Vagina (tissue), 2 donors: ENCODE measurements at regions not wholly inside any gene's neighbourhood (a gene's known extent, or its start where the extent isn't known, plus 50 kb on each side); places are given as distances from the start of the nearest gene placed in this dataset.

Source experiments
- DNase-seq, 2 donors: peaks; one replicate each; pipeline ENCODE4 v3.0.0-alpha.2; 2017; ENCODE audit errors: extremely low spot score in 2 of 2
- H3K27ac ChIP-seq: fragments of 200-600 bp; sonication (generic); one replicate; pipeline ENCODE4 v1.5.1; 2019
- H3K27me3 ChIP-seq: fragments of 200-600 bp; sonication (generic); one replicate; pipeline ENCODE4 v1.5.1; 2019
- H3K36me3 ChIP-seq, 2 donors: fragments of 200-600 bp; sonication (generic); one replicate each; pipeline ENCODE4 v1.5.1; 2017 to 2019
- H3K4me1 ChIP-seq: fragments of 200-600 bp; sonication (generic); one replicate; pipeline ENCODE4 v1.5.1; 2019
- H3K4me3 ChIP-seq, 2 donors: fragments of 200-600 bp; sonication (generic); 1 replicate in 1 of 2; 2 replicates in 1 of 2; pipeline ENCODE4 v1.5.1; 2016 to 2019
- H3K9me3 ChIP-seq: fragments of 200-600 bp; sonication (generic); one replicate; pipeline ENCODE4 v1.5.1; 2019
- POLR2A ChIP-seq, 2 donors: fragments of 450-650 bp; IDR thresholded peaks; one replicate each; pipeline ENCODE4 v1.6.1; 2017; ENCODE audit warnings: antibody characterized with exemption in 2 of 2, mild to moderate bottlenecking in 2 of 2, moderate library complexity in 2 of 2
- POLR2AphosphoS5 ChIP-seq, 2 donors: sonication (generic); formaldehyde crosslinking; IDR thresholded peaks; one replicate each; pipeline ENCODE4 v1.9.0; 2017; ENCODE audit warnings: antibody characterized with exemption in 2 of 2, mild to moderate bottlenecking in 2 of 2, low read depth in 1 of 2; ENCODE audit not compliant: insufficient read depth in 1 of 2
- intact Hi-C: fragments of 100-400 bp; cut with DNase I; formaldehyde crosslinking; loops from one replicate; pipeline ENCODE4 v1.15.1; 2023
- TF ChIP-seq, protein P1 (sequence below), 3 experiments: fragments of 450-650 bp in 2 of 3; fragments of 200-600 bp in 1 of 3; sonication (generic) in 1 of 3; IDR thresholded peaks; one replicate each; pipeline ENCODE4 v1.5.1; 2017 to 2019; ENCODE audit warnings: antibody characterized with exemption in 3 of 3, mild to moderate bottlenecking in 2 of 3, moderate library complexity in 2 of 3

DNA sequence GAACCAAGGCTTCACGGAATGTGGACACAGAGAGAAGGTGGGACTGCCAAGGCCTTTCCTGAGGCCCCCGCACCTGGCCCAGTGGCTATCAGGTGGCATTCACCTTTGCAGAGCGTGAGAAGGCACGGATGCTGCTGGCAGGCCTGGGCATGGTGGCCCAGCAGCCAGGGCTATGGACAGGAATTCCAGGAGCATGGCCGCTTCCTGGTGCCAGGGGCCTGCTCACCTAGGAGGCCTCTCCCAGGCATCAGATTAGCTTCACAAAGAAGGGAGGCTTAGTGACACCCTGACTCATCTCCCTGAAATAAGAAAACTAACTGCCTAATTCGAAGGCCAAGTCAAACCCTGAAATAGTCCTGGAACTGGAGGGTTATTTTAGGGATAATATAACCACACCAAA lies 155.8 kb downstream of the TEX29 start:
- Histone ChIP-seq H3K4me3 (no peak overlapping the region), H3K27me3 (no peaks in the 10 kb centered on the region), H3K4me1 (no peaks in the 10 kb centered on the region), H3K27ac (no peak overlapping the region), H3K36me3 (no peaks in the 10 kb centered on the region), H3K9me3 (no peaks in the 10 kb centered on the region)
- DNase-seq = peak in 1 of 2 donors; percentile 65
- TF ChIP-seq, protein P1, sequence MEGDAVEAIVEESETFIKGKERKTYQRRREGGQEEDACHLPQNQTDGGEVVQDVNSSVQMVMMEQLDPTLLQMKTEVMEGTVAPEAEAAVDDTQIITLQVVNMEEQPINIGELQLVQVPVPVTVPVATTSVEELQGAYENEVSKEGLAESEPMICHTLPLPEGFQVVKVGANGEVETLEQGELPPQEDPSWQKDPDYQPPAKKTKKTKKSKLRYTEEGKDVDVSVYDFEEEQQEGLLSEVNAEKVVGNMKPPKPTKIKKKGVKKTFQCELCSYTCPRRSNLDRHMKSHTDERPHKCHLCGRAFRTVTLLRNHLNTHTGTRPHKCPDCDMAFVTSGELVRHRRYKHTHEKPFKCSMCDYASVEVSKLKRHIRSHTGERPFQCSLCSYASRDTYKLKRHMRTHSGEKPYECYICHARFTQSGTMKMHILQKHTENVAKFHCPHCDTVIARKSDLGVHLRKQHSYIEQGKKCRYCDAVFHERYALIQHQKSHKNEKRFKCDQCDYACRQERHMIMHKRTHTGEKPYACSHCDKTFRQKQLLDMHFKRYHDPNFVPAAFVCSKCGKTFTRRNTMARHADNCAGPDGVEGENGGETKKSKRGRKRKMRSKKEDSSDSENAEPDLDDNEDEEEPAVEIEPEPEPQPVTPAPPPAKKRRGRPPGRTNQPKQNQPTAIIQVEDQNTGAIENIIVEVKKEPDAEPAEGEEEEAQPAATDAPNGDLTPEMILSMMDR (IDR thresholded peaks at IDR 0.05) = no peak
- TF ChIP-seq POLR2AphosphoS5 (IDR thresholded peaks at IDR 0.05; ENCODE audit: insufficient read depth in 1 of 2, low read depth in 1 of 2) = no peak
- no peak for TF ChIP-seq POLR2A (IDR thresholded peaks at IDR 0.05)
- intact Hi-C loops = loop anchor here (10.0 kb wide), 1 partner anchor 1129 kb away; no protein-coding TSS in a partner anchor

DNA sequence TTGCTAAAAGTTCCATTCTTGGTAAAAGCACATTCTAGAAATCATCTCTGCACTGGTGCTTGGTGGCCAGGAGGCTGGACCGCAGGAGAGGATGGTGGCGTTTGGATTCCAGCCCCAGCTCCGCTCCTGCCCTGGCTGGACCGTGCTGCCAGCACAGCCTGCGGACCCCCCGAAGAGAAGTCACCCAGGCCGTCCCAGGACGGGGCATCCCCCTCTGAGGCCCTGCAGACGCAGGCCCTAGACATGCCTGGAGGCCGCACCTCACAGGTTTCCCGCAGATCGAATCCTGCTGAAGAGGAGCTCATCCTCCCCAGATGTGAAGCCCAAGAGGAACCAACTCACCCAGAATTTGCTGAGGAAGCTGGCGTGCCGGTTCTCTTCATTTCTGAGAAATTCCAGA lies 159.0 kb downstream of the TEX29 start:
- Histone ChIP-seq H3K4me3 (no peak overlapping the region), H3K4me1 (no peaks in the 10 kb centered on the region), H3K27me3 (no peaks in the 10 kb centered on the region), H3K36me3 (no peaks in the 10 kb centered on the region), H3K27ac (no peak overlapping the region), H3K9me3 (no peaks in the 10 kb centered on the region)
- TF ChIP-seq POLR2AphosphoS5 (IDR thresholded peaks at IDR 0.05; ENCODE audit: insufficient read depth in 1 of 2, low read depth in 1 of 2) (no peak), POLR2A (IDR thresholded peaks at IDR 0.05) (no peak)
- TF ChIP-seq, protein P1 (IDR thresholded peaks at IDR 0.05) = no peak
- DNase-seq = no peak
- intact Hi-C loops = loop anchor here (10.0 kb wide), 1 partner anchor 1125 kb away; no protein-coding TSS in a partner anchor

GRCh38 chr13:111480503-111480902 lies 160.1 kb downstream of the TEX29 start:
- DNase-seq = no peak
- intact Hi-C loops = no loop called here
- no peaks in the 10 kb centered on the region for H3K27me3 ChIP-seq
- H3K36me3 ChIP-seq = no peaks in the 10 kb centered on the region
- no peak overlapping the region for H3K27ac ChIP-seq
- no peaks in the 10 kb centered on the region for H3K9me3 ChIP-seq
- TF ChIP-seq POLR2A (IDR thresholded peaks at IDR 0.05) (no peak), POLR2AphosphoS5 (IDR thresholded peaks at IDR 0.05; ENCODE audit: insufficient read depth in 1 of 2, low read depth in 1 of 2) (no peak)
- TF ChIP-seq, protein P1 (IDR thresholded peaks at IDR 0.05) = no peak
- no peaks in the 10 kb centered on the region for H3K4me1 ChIP-seq
- H3K4me3 ChIP-seq = no peak overlapping the region

GRCh38 chr13:111480976-111481375 lies 160.5 kb downstream of the TEX29 start:
- Histone ChIP-seq H3K4me3 (no peak overlapping the region), H3K9me3 (no peaks in the 10 kb centered on the region), H3K4me1 (no peaks in the 10 kb centered on the region), H3K27me3 (no peaks in the 10 kb centered on the region), H3K36me3 (no peaks in the 10 kb centered on the region), H3K27ac (no peak overlapping the region)
- intact Hi-C loops = no loop called here
- TF ChIP-seq POLR2A (IDR thresholded peaks at IDR 0.05) = no peak
- TF ChIP-seq, protein P1 (IDR thresholded peaks at IDR 0.05) = no peak
- no peak for TF ChIP-seq POLR2AphosphoS5 (IDR thresholded peaks at IDR 0.05; ENCODE audit: insufficient read depth in 1 of 2, low read depth in 1 of 2)
- DNase-seq = no peak

- intact Hi-C loops = no loop called here
- no peaks in the 10 kb centered on the region for H3K36me3 ChIP-seq
- no peak overlapping the region for H3K4me3 ChIP-seq
- no peaks in the 10 kb centered on the region for H3K4me1 ChIP-seq
- TF ChIP-seq POLR2AphosphoS5 (IDR thresholded peaks at IDR 0.05; ENCODE audit: insufficient read depth in 1 of 2, low read depth in 1 of 2) = no peak
- TF ChIP-seq, protein P1 (IDR thresholded peaks at IDR 0.05) = no peak
- TF ChIP-seq POLR2A (IDR thresholded peaks at IDR 0.05) = no peak
- H3K27ac ChIP-seq = no peak overlapping the region
- peaks cover 5% of the 10 kb centered on the region for H3K9me3 ChIP-seq
- DNase-seq = no peak
- H3K27me3 ChIP-seq = no peaks in the 10 kb centered on the region
Observed at GRCh38 chr13:111482126-111482525, 161.7 kb downstream of the TEX29 start.
